ENCODE measurements at regions not wholly inside any gene's neighbourhood (a gene's known extent, or its start where the extent isn't known, plus 50 kb on each side); places are given as distances from the start of the nearest gene placed in this dataset.

- no peak overlapping the region for H3K4me2 ChIP-seq (ENCODE audit: insufficient read depth in 1 of 2, low read depth in 2 of 2, low read length in 2 of 2)
- no peak overlapping the region for H3K9ac ChIP-seq (replicated peaks in 1 of 4; ENCODE audit: extremely low read depth in 1 of 4, low read depth in 3 of 4, low read length in 3 of 4)
- no peak for TF ChIP-seq JUND (IDR thresholded peaks at IDR 0.05; ENCODE audit: low read length)
- no peak overlapping the region for H2BK5ac ChIP-seq (ENCODE audit: low read depth, low read length)
- H2BK15ac ChIP-seq (ENCODE audit: low read length), result no peak overlapping the region
- no peaks in the 10 kb centered on the region for H3K79me2 ChIP-seq (ENCODE audit: control insufficient read depth in 1 of 2, insufficient read depth in 2 of 2, low read length in 2 of 2)
- no peaks in the 10 kb centered on the region for H3K27me3 ChIP-seq (replicated peaks in 1 of 4; ENCODE audit: control insufficient read depth in 3 of 4, extremely low read depth in 1 of 4, insufficient read depth in 3 of 4, low read length in 3 of 4)
- no peak overlapping the region for H3K18ac ChIP-seq (ENCODE audit: extremely low read depth, low read length)
- no peak overlapping the region for H2BK120ac ChIP-seq (replicated peaks; ENCODE audit: low read depth, low read length)
- no peak overlapping the region for H2AK5ac ChIP-seq (ENCODE audit: low read depth, low read length)
- no peaks in the 10 kb centered on the region for H3K36me3 ChIP-seq (ENCODE audit: control insufficient read depth in 2 of 4, insufficient read depth in 4 of 4, low read length in 3 of 4)
- CTCF ChIA-PET (ENCODE audit: partially characterized antibody), result no interaction called here
- no peak overlapping the region for H2AFZ ChIP-seq (ENCODE audit: low read length)
- FAIRE-seq (no peak), DNase-seq (ENCODE audit: low read depth in 1 of 2, low spot score in 2 of 2) (no peak)
- no peak overlapping the region for H2BK20ac ChIP-seq (ENCODE audit: low read length)
- WGBS, 2 experiments (ENCODE audit: extremely low coverage in 1 of 2, insufficient coverage in 1 of 2, insufficient read length in 1 of 2, insufficient replicate concordance in 2 of 2, low coverage in 1 of 2, low lambda C conversion rate in 2 of 2, missing lambda C conversion rate in 1 of 2), result 100% methylated on average over 1 of the region's 1 CpG; no CpG with 5 or more reads in 1 of the 2 experiments
- no peaks in the 10 kb centered on the region for H3K4me1 ChIP-seq (replicated peaks in 1 of 4; ENCODE audit: control insufficient read depth in 3 of 4, insufficient read depth in 4 of 4, low read length in 3 of 4)
- H3K23me2 ChIP-seq (ENCODE audit: low read depth, low read length), result no peaks in the 10 kb centered on the region
- H3K14ac ChIP-seq (ENCODE audit: insufficient read length), result no peak overlapping the region
- no peak overlapping the region for H3K27ac ChIP-seq (ENCODE audit: low read depth, low read length)
- no peak overlapping the region for H3K23ac ChIP-seq (ENCODE audit: insufficient read length)
- no peaks in the 10 kb centered on the region for H3K79me1 ChIP-seq (ENCODE audit: low read depth, low read length)
- no peak overlapping the region for H4K91ac ChIP-seq (replicated peaks; ENCODE audit: insufficient read length, low read length)
- no peak overlapping the region for H3K56ac ChIP-seq (replicated peaks; ENCODE audit: insufficient read length, low read depth, low read length)
- no peaks in the 10 kb centered on the region for H3K9me3 ChIP-seq (ENCODE audit: insufficient read depth in 2 of 2, low read depth in 1 of 2, low read length in 1 of 2)
- H2BK12ac ChIP-seq (ENCODE audit: low read depth, low read length), result no peak overlapping the region
- H4K20me1 ChIP-seq (replicated peaks in 1 of 2; ENCODE audit: control insufficient read depth in 1 of 2, insufficient read depth in 2 of 2, low read length in 2 of 2), result no peaks in the 10 kb centered on the region
- H3K4me3 ChIP-seq (ENCODE audit: extremely low read depth in 1 of 4, insufficient read depth in 2 of 4, low read depth in 3 of 4, low read length in 4 of 4), result no peak overlapping the region
- H4K8ac ChIP-seq (ENCODE audit: extremely low read depth, insufficient read depth, low read length), result no peak overlapping the region
- no peak overlapping the region for H4K5ac ChIP-seq (ENCODE audit: insufficient read length, low read depth, low read length)
- POLR2A ChIA-PET (ENCODE audit: partially characterized antibody), result interaction anchor here (0.5 kb wide), 1 partner anchor 27 kb away, joined by 3 read pairs; no protein-coding TSS in a partner anchor
- no peak overlapping the region for H3K4ac ChIP-seq (replicated peaks; ENCODE audit: insufficient read length, low read depth, low read length)
Measured at GRCh38 chr11:122276221-122276620, 160.2 kb upstream of the BLID start.

All from H1 (cell line).